ENCODE measurements at regions not wholly inside any gene's neighbourhood (a gene's known extent, or its start where the extent isn't known, plus 50 kb on each side); places are given as distances from the start of the nearest gene placed in this dataset.

DNA sequence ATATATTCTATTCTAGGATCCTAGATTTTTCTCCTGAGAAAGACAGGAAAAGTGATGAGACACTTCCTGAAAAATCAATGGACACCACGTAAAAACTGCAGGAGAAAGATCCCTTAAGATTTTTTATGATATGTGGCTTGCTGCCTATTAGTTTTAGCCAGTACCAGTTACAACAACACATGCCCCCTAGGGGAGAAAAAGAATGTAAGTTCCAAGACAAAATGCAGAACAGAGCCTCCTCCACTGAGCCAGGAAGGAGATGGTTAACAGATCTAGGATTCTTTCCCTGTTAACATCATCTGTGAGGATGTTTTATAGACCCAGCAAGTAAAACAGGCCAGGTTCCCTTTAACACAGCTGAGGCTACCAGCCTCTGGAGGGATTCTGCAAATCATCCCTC, 574.7 kb downstream of the TLE4 start:
- TF ChIP-seq, protein P1, sequence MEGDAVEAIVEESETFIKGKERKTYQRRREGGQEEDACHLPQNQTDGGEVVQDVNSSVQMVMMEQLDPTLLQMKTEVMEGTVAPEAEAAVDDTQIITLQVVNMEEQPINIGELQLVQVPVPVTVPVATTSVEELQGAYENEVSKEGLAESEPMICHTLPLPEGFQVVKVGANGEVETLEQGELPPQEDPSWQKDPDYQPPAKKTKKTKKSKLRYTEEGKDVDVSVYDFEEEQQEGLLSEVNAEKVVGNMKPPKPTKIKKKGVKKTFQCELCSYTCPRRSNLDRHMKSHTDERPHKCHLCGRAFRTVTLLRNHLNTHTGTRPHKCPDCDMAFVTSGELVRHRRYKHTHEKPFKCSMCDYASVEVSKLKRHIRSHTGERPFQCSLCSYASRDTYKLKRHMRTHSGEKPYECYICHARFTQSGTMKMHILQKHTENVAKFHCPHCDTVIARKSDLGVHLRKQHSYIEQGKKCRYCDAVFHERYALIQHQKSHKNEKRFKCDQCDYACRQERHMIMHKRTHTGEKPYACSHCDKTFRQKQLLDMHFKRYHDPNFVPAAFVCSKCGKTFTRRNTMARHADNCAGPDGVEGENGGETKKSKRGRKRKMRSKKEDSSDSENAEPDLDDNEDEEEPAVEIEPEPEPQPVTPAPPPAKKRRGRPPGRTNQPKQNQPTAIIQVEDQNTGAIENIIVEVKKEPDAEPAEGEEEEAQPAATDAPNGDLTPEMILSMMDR (IDR thresholded peaks at IDR 0.05; ENCODE audit: extremely low read depth, missing control alignments) = no peak
- no peak for DNase-seq (ENCODE audit: low spot score)

DNA sequence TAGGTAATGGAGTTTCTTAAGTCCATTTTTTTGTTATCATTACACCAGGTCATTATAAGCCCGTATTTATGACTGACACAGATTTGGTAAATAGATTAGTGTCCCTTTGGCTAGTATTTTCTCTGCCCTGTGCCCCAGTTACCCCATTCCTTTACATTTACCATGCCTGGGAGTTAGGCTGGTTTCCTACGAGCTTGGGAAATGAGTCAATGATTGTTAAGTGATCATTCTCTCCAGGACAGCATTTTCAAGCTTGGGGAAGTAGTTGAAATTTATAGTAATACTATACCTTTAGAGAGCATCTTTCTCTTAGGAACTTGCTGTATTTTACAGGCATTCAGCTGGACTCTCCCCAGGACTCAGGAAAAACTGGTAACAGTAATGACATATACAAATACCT, 573.1 kb downstream of the TLE4 start:
- no peak for DNase-seq (ENCODE audit: low spot score)
- TF ChIP-seq, protein P1 (IDR thresholded peaks at IDR 0.05; ENCODE audit: extremely low read depth, missing control alignments) = no peak

DNA sequence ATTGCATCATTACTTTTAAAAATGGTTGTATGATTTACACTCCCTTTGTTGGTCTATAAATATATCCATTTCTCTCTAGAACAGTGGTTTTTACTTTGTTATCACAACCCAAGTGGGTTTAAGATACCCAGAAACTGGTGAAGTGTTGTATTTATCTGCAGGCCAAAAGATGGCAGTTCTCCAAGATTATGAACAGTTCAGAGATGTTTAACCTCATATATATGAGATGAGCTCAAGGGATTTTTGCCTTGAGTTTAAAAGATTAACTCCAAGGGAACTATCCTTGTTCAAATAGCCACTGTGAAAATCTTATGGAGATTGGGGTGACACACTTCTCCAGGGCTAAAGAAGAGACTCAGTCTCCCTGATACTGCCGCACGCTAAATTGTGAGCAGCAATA, 572.6 kb downstream of the TLE4 start:
- TF ChIP-seq, protein P1 (IDR thresholded peaks at IDR 0.05; ENCODE audit: extremely low read depth, missing control alignments) = no peak
- DNase-seq (ENCODE audit: low spot score) = no peak

DNA sequence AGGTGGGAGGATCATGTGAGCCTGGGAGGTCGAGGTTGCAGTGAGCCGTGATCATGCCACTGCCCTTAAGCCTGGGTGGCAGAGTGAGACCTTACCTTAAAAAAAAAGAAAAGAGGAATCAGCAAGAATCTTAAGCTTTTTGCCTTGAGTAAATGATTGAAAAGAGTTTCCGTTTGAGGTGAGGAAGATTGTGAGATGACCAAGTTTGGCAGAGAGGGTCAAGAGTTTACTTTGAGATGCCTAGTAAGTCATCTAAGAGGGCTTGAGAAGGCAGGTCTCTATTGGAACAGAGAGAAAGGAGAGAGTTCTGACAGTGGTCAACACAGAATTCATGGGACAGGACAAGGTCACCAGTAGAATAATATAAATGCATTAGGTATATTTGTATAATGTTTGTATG, 572.1 kb downstream of the TLE4 start:
- TF ChIP-seq, protein P1 (IDR thresholded peaks at IDR 0.05; ENCODE audit: extremely low read depth, missing control alignments) = no peak

DNA sequence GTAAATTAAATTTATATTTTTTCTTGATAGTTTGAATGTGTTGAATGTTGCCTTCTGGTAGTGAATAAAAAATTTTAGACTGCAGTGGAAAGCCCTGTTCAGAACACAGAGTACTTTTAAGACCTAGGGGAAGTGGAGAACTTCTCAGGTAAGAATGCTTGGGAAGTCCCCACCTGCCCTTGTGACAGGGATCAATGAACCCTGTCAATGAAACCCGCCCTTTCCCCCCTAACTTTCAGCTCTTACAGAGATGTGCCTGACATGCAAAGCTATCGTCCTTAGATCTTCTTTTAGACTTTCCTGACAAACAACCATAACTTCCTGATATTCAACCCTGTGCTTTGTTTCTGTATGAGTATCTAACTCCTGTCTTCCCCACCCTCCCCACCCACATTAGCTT, 562.7 kb downstream of the TLE4 start:
- TF ChIP-seq, protein P1 (IDR thresholded peaks at IDR 0.05; ENCODE audit: extremely low read depth, missing control alignments) = no peak
- DNase-seq (ENCODE audit: low spot score) = peak; percentile 35

More for the DNA sequence above, 572.1 kb downstream of the TLE4 start:
- DNase-seq (ENCODE audit: low spot score) = no peak

DNA sequence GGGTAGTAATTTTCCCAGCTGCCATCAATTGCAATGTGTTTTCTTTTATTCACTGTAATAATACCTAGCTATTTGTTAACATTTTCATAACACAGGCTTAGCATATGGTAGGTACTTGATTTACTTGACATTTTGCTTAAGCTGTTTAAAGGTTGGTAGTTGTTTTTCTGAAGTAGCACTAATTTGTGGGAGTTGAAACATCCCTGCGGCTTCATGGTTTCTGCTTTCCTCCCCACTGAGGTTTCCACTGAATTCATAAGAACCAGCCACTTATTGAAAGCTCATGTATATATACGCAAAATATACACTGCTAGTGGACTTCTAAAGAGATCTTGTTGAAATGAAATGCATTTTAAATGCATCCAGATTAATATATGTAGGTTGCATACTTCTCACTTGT, 559.9 kb downstream of the TLE4 start:
- TF ChIP-seq, protein P1 (IDR thresholded peaks at IDR 0.05; ENCODE audit: extremely low read depth, missing control alignments) = no peak
- DNase-seq (ENCODE audit: low spot score) = no peak

DNA sequence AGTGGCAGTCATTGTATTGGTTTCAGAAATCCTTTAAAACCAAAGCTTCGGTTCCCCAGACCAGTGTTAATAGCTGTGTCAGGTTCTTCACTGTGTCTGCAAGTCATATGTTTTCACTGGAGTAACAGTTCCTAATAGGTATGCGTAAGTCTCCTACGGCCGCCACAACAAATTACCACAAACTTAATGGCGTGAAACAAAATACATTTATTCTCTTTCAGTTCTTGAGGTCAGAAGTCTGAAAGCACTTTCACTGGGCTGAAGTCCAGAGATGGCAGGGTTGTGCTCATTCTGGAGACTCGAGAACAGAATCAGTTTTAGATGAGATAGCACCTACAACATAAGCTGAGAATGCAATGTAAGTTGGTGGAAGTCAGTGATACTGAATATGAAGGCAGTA, 556.2 kb downstream of the TLE4 start:
- no peak for DNase-seq (ENCODE audit: low spot score)

More for the DNA sequence above, 556.2 kb downstream of the TLE4 start:
- TF ChIP-seq, protein P1 (IDR thresholded peaks at IDR 0.05; ENCODE audit: extremely low read depth, missing control alignments) = no peak
